ENCODE measurements at regions not wholly inside any gene's neighbourhood (a gene's known extent, or its start where the extent isn't known, plus 50 kb on each side); places are given as distances from the start of the nearest gene placed in this dataset.

DNA sequence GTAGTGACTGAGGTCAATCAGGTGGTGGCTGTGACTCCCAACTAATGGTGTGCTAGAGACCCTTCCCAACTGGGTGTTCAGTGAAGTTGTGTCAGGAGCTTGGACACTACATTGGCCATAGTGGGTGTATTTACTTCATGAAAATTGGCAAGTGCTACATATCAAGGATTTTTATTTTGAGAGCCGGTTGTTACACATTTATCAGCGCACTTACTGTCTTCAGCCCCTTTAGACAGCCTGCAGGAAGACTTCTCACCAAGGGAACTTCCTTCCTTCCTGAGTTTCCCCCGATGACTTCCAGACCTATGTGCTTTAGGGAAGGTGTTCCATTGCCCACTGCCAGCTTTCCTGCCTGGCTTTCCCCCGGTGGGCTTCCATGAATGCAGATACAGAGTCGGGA lies 261.2 kb downstream of the CBLN1 start:
- TF ChIP-seq, protein P1, sequence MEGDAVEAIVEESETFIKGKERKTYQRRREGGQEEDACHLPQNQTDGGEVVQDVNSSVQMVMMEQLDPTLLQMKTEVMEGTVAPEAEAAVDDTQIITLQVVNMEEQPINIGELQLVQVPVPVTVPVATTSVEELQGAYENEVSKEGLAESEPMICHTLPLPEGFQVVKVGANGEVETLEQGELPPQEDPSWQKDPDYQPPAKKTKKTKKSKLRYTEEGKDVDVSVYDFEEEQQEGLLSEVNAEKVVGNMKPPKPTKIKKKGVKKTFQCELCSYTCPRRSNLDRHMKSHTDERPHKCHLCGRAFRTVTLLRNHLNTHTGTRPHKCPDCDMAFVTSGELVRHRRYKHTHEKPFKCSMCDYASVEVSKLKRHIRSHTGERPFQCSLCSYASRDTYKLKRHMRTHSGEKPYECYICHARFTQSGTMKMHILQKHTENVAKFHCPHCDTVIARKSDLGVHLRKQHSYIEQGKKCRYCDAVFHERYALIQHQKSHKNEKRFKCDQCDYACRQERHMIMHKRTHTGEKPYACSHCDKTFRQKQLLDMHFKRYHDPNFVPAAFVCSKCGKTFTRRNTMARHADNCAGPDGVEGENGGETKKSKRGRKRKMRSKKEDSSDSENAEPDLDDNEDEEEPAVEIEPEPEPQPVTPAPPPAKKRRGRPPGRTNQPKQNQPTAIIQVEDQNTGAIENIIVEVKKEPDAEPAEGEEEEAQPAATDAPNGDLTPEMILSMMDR (IDR thresholded peaks at IDR 0.05 in 4 of 5, conservative IDR thresholded peaks at IDR 0.05 in 1 of 5): no peak
- TF ChIP-seq POLR2A (IDR thresholded peaks at IDR 0.05): no peak

All from gastrocnemius medialis (tissue), 4 donors.